GM21717 (cell line): ENCODE measurements at regions not wholly inside any gene's neighbourhood (a gene's known extent, or its start where the extent isn't known, plus 50 kb on each side); places are given as distances from the start of the nearest gene placed in this dataset.
"Not testable (repeated sequence)": the region's sequence is repeated elsewhere in the genome, so short reads cannot be mapped to it uniquely, and the experiment has no call there.

Source experiments
- ATAC-seq: cut with Tn5 transposase; IDR thresholded peaks from one replicate; pipeline ENCODE4 v1.9.1; 2021; ENCODE audit warnings: mild to moderate bottlenecking, moderate library complexity; ENCODE audit not compliant: unreplicated experiment

- ATAC-seq = no peak
These were observed 193.8 kb upstream of the TOX3 start for GRCh38 chr16:52740766-52741165.

DNA sequence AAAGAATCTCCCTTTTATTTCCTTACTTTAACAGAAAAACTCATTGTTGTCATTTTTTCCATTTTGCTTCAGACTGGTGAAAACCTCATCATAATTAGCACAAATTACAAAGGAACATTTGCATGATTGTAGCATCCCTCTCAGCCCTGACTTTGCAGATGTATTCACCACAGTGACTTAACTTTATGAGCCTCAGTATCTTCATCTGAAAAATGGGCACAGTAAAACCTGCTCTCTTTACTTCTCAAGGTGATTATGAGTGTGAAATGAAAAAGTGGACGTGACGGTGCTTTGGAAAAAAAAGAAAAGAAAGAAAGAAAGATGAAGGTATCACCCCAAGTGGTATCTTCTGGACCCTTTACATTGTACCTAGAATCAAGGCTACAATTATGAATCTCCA, 193.4 kb upstream of the TOX3 start:
- no peak for ATAC-seq

DNA sequence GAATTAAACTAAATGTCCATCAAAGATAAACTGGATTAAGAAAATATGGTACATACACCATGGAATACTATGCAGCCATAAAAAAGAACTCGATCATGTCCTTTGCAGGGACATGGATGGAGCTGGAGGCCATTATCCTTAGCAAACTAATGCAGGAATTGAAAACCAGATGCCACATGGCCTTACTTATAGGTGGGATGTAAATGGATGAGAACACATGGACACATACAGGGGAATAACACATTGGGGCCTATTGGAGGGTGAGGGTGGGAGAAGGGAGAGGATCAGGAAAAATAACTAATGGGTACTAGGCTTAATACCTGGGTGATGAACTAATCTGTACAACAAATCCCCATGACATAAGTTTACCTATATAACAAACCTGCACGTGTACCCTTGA, 192.0 kb upstream of the TOX3 start:
- not testable (repeated sequence) for ATAC-seq

DNA sequence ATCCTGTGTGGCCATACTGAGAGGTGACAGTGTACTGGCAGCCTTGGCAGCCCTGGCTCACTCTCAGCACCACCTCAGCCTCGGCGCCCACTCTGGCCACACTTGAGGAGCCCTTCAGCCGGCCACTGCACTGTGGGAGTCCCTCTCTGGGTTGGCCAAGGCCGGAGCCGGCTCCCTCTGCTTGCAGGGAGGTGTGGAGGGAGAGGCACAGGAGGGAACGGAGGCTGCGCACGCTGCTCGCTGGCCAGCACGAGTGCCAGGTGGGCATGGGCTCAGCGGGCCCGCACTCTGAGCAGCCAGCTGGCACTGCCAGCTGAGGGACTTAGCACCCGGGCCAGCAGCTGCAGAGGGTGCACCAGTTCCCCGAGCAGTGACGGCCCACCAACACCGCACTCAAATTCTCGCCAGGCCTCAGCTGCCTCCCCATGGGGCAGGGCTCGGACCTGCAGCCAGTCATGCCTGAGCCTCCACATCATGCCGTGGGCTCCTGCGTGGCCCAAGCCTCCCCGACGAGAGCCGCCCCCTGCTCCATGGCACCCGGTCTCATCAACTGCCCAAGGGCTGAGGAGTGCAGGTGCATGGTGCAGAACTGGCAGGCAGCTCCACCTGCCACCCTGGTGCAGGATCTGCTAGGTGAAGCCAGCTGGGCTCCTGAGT, 184.4 kb upstream of the TOX3 start:
- no peak for ATAC-seq

DNA sequence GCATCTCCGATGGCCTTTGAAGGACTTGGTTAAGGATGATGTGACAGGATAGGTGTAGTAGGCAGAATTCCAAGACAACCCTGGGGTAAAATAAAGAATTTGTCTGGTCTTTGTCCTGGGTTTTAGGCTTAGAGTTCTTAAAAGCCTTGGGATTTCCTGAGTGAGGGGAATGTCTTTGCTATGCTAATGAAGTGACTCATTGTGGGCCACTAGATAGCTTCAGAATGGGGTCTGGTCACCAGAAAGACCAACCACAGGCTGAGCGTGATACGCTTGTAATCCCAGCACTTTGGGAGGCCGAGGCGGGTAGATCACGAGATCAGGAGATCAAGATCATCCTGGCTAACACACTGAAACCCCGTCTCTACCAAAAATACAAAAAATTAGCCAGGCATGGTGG, 182.8 kb upstream of the TOX3 start:
- no peak for ATAC-seq

GRCh38 chr16:52727849-52728248, 180.9 kb upstream of the TOX3 start:
- no peak for ATAC-seq

DNA sequence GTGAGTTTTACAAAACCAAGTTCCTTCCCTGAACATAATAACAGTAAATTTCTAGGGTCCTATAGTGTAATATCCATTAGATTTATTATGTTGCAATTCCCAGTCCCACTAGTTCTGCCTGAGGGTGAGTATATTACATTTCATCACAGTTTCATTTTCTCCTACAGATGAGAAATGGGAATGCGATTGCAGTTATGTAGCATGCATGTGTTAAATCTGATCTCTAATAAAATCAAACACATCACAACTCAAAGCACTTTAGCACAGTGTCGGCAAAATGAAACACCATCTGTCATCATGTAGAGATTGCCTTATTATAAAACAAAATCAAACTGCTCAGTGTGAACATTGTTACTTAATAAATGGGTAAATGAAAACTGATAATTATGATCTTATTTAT, 180.5 kb upstream of the TOX3 start:
- ATAC-seq = no peak

- ATAC-seq = no peak
These were observed 178.5 kb upstream of the TOX3 start for GRCh38 chr16:52725461-52725860.

DNA sequence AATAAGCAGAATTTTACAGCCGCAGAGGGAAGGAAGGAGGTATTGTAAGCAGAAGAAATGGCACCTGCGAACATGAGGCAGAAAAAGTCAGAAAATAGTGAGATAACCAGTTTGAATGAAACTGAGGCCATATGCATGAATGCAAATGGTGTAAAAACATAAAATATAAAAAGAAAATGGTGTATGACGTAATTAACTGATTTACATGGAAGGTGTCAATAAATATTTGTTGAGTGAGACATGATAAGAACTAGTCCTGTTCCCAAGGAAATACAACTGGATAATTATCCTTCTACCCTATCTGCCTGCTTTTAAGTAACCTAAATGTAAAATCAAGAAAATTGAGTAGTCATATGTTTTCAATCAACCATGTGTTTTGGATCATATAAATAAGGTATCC, 178.1 kb upstream of the TOX3 start:
- no peak for ATAC-seq

GRCh38 chr16:52721331-52721730, 174.4 kb upstream of the TOX3 start:
- ATAC-seq = no peak

GRCh38 chr16:52718046-52718445, 171.1 kb upstream of the TOX3 start:
- ATAC-seq = no peak

DNA sequence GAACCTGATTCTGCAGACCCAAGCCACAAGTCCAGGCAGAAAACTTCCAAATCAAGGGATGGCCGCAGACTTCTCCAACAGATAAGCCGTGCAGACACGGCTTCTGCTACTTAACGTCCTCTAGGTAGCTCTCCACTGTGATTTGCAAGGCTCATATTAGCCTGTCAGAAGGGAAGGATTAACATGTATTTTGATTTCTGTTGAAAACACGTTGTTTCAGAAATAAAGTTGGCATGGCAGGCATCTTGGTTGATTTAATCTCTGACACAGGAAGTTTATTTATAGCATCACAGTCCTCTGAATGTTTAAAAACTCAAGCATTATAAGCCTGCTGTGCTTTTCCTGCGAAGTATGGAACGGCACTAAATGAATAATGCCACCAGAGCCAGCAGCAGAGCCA, 166.8 kb upstream of the TOX3 start:
- no peak for ATAC-seq

DNA sequence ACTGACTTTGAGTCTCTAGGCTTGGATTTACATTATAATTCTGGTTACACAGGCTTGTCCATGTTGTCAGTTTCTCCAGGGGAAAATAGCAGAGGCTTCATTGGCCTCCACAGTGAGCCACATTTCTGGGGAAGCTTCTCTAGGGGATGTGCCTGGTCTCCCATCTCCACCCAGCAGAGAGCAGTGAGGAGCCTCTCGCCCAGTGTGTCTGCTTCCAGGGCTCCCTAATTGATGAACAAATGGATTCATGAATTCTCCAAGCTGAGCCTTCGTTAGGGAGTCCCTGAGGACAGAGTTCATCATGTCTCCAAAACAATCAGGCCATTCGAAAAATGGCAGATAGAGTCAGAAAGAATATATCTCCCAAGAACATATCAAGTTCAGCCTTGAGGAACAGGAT, 162.4 kb upstream of the TOX3 start:
- no peak for ATAC-seq

DNA sequence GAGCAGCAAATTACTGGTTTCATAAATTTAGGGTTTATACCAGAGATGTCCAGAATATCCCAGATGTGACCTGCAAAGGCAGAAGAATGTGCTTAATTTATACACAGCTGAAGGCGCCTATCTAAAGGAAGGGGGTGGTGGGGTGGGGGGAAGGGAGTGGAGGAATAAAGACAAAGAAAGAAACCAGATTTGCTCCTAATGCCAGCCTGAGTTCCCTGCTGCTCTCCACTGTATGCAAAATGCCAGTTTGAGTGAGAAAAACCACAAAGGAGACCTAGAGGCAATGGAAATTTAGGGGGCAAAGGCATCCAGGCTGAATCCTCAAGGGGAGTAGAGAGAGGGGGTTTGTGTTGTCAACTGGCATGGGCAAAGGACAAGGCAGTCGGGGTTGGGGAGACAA, 161.5 kb upstream of the TOX3 start:
- ATAC-seq = no peak

GRCh38 chr16:52707676-52708337, 160.9 kb upstream of the TOX3 start:
- ATAC-seq = no peak

DNA sequence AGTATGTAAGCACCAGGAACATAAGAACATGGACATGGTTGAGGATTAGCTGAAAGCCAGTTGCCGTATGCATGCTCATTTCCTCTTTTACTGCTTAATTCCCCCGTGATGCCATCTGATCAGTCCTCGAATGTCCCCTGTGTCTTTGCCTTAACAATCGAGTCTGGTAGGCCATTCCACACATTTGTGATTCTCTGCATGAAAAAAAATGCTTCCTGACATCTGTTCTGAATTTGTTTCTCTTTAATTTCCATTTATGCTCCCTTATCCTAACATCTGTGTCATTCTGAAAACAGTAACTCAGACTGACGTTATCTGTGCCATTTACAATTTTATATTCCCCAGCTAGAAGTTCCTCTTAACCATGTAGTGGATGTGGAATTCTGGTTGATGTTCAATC, 158.2 kb upstream of the TOX3 start:
- ATAC-seq = no peak

GRCh38 chr16:52697971-52698370, 151.0 kb upstream of the TOX3 start:
- no peak for ATAC-seq

DNA sequence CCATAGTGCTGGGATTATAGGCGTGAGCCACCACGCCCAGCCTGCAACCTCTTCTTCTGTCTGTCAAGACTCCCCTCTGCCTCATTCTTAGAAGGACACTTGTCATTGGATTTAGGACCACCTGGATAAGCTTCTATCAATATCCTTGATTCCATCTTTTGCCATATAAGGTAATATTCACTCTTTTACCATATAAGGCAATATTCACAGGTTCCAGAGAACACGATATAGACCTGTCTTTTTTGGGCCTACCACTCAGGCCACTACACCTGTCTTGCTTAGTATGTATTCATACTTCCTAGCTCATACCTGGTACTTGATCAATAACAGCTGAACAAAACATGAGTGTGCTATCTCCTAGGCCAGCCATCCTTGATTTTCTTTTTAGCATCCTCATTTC, 149.2 kb upstream of the TOX3 start:
- no peak for ATAC-seq

DNA sequence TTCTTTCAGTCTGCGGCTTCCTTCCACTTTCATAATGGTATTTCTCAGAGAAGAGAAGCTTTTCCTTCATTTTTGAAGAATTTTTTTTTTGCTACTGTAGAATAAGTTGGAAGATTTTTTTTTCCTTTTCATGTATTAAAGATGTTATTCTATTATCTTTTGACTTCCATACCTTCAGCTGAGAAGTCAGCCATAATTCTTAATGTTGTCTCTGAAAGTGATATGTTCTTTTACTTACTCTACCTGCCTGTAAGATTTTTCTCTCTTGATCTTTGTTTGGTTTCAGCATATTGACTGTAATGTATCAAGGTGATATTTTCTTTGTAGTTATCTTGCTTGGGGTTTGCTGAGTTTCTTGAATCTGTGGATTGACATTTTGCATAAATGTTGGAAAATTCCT, 143.5 kb upstream of the TOX3 start:
- ATAC-seq = no peak

- ATAC-seq = no peak
These were observed 134.1 kb upstream of the TOX3 start for GRCh38 chr16:52680993-52681392.

DNA sequence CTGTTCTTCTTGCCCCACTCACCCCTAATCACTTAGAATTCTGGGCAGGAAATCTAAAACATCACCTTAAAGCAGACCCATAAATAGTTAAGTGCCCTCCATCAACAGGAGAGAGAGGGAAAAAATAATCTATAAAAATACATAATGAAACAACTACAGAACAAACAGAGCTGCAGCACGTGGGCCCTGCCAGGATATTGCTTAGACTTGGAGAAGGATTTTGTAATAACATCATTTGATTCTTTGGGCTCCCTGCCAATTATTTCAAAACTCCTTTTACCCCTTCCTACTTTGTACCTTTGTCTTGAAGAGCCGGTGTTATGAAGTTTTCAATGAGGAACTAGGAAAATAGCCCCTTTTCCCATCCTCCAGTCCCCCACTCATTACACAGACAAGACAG, 130.6 kb upstream of the TOX3 start:
- ATAC-seq = no peak

DNA sequence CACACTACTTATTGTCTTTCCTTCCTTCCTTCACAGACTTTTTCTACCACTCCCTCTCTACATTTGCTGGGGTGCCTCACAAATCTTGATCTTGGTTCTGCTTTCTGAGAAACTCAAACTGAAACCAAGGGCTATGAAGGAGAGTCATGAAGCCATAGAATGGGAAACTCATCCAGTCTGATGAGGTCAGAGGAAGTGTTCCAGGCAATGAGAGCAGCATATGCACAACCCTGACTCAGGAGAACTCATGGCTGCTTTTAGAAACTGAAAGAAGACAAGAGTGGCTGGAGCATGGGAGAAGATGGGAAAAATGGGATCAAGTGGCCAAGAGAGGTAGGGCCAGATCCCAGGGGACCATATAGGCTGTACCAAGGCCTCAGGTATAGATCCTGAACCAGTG, 130.0 kb upstream of the TOX3 start:
- ATAC-seq = no peak

DNA sequence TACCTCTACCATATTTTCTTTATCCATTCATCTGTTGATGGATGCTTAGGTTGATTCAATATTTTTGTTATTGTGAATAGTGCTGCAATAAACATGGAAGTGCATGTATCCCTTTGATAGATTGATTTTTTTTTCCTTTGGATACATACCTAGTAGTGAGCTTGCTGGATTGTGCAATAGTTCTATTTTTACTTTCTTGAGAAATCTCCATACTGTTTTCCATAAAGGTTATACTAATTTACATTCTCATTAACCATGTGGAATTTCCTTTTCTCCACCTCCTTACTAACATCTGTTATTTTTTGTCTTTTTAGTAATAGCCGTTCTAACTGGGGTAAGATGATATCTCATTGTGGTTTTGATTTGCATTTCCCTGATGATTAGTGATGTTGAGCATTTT, 124.6 kb upstream of the TOX3 start:
- ATAC-seq = no peak
